HEK293 (cell line): ENCODE measurements at regions not wholly inside any gene's neighbourhood (a gene's known extent, or its start where the extent isn't known, plus 50 kb on each side); places are given as distances from the start of the nearest gene placed in this dataset.

ENCODE experiments used
- KLF10 ChIP-seq: fragments of 450-650 bp; IDR thresholded peaks from 2 replicates; pipeline ENCODE4 v1.5.1; 2018; ENCODE audit warnings: missing biosample characterization, mild to moderate bottlenecking, missing genetic modification characterization
- KLF9 ChIP-seq: fragments of 450-650 bp; formaldehyde crosslinking; IDR thresholded peaks from 2 replicates; pipeline ENCODE4 v1.5.1; 2016; ENCODE audit warnings: missing biosample characterization, missing genetic modification characterization, low read depth
- MEIS1 ChIP-seq: sonication (generic); formaldehyde crosslinking; IDR thresholded peaks from 2 replicates; pipeline ENCODE4 v1.8.1; 2022; ENCODE audit warnings: missing genetic modification reagents, mild to moderate bottlenecking, borderline replicate concordance
- SALL2 ChIP-seq: fragments of 450-650 bp; formaldehyde crosslinking; IDR thresholded peaks from 2 replicates; pipeline ENCODE4 v1.5.0; 2017; ENCODE audit warnings: missing biosample characterization, mild to moderate bottlenecking, missing genetic modification characterization, borderline replicate concordance
- ZBTB7A ChIP-seq: fragments of 450-650 bp; formaldehyde crosslinking; IDR thresholded peaks from 2 replicates; pipeline ENCODE4 v1.5.1; 2016; ENCODE audit warnings: low read depth, missing biosample characterization, missing genetic modification characterization
- ZNF121 ChIP-seq: fragments of 450-650 bp; formaldehyde crosslinking; IDR thresholded peaks from 2 replicates; pipeline ENCODE4 v1.5.1; 2016; ENCODE audit warnings: missing biosample characterization, missing genetic modification characterization
- TF ChIP-seq, protein P1 (sequence below): fragments of 450-650 bp; formaldehyde crosslinking; IDR thresholded peaks from 2 replicates; pipeline ENCODE4 v1.5.1; 2016; ENCODE audit warnings: missing biosample characterization, missing genetic modification characterization
- TF ChIP-seq, protein P2 (sequence below): fragments of 450-650 bp; formaldehyde crosslinking; IDR thresholded peaks from 2 replicates; pipeline ENCODE4 v1.5.1; 2016; ENCODE audit warnings: missing biosample characterization, missing genetic modification characterization, borderline replicate concordance
- TF ChIP-seq, protein P3 (sequence below): fragments of 450-650 bp; formaldehyde crosslinking; IDR thresholded peaks from 2 replicates; pipeline ENCODE4 v1.5.1; 2016; ENCODE audit warnings: missing biosample characterization, missing genetic modification characterization
- TF ChIP-seq, protein P4 (sequence below): fragments of 450-650 bp; formaldehyde crosslinking; IDR thresholded peaks from 2 replicates; pipeline ENCODE4 v1.5.1; 2016; ENCODE audit warnings: missing biosample characterization, missing genetic modification characterization
- TF ChIP-seq, protein P5 (sequence below): sonication (generic); formaldehyde crosslinking; IDR thresholded peaks from 2 replicates; pipeline ENCODE4 v1.8.1; 2022; ENCODE audit warnings: mild to moderate bottlenecking, moderate library complexity, missing genetic modification reagents

DNA sequence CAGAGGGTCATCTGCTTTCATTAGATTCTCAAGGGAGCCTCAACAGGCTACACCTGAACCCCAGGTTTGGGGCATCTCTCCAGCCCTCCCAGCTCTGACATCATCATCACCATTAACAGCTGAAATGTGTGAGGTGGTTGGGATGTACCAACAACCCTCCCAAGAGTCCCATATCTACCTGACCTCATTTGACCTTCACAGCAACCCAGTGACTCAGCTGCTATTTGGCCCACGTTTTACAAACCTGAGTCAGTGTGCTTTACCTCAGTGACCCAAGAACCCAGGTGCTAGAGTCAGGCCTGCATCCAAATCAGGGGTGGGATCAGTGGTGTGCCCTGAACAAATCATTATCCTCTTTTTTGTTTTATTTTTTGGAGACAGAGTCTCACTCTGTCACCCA lies 53.3 kb upstream of the TINAGL1 start:
- TF ChIP-seq, protein P1, sequence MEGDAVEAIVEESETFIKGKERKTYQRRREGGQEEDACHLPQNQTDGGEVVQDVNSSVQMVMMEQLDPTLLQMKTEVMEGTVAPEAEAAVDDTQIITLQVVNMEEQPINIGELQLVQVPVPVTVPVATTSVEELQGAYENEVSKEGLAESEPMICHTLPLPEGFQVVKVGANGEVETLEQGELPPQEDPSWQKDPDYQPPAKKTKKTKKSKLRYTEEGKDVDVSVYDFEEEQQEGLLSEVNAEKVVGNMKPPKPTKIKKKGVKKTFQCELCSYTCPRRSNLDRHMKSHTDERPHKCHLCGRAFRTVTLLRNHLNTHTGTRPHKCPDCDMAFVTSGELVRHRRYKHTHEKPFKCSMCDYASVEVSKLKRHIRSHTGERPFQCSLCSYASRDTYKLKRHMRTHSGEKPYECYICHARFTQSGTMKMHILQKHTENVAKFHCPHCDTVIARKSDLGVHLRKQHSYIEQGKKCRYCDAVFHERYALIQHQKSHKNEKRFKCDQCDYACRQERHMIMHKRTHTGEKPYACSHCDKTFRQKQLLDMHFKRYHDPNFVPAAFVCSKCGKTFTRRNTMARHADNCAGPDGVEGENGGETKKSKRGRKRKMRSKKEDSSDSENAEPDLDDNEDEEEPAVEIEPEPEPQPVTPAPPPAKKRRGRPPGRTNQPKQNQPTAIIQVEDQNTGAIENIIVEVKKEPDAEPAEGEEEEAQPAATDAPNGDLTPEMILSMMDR (tag by site-specific recombination) = no peak
- TF ChIP-seq, protein P2, sequence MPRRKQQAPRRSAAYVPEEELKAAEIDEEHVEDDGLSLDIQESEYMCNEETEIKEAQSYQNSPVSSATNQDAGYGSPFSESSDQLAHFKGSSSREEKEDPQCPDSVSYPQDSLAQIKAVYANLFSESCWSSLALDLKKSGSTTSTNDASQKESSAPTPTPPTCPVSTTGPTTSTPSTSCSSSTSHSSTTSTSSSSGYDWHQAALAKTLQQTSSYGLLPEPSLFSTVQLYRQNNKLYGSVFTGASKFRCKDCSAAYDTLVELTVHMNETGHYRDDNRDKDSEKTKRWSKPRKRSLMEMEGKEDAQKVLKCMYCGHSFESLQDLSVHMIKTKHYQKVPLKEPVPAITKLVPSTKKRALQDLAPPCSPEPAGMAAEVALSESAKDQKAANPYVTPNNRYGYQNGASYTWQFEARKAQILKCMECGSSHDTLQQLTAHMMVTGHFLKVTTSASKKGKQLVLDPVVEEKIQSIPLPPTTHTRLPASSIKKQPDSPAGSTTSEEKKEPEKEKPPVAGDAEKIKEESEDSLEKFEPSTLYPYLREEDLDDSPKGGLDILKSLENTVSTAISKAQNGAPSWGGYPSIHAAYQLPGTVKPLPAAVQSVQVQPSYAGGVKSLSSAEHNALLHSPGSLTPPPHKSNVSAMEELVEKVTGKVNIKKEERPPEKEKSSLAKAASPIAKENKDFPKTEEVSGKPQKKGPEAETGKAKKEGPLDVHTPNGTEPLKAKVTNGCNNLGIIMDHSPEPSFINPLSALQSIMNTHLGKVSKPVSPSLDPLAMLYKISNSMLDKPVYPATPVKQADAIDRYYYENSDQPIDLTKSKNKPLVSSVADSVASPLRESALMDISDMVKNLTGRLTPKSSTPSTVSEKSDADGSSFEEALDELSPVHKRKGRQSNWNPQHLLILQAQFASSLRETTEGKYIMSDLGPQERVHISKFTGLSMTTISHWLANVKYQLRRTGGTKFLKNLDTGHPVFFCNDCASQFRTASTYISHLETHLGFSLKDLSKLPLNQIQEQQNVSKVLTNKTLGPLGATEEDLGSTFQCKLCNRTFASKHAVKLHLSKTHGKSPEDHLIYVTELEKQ (tag by site-specific recombination) = no peak; the same call in 1 of the 2 replicates
- TF ChIP-seq, protein P3, sequence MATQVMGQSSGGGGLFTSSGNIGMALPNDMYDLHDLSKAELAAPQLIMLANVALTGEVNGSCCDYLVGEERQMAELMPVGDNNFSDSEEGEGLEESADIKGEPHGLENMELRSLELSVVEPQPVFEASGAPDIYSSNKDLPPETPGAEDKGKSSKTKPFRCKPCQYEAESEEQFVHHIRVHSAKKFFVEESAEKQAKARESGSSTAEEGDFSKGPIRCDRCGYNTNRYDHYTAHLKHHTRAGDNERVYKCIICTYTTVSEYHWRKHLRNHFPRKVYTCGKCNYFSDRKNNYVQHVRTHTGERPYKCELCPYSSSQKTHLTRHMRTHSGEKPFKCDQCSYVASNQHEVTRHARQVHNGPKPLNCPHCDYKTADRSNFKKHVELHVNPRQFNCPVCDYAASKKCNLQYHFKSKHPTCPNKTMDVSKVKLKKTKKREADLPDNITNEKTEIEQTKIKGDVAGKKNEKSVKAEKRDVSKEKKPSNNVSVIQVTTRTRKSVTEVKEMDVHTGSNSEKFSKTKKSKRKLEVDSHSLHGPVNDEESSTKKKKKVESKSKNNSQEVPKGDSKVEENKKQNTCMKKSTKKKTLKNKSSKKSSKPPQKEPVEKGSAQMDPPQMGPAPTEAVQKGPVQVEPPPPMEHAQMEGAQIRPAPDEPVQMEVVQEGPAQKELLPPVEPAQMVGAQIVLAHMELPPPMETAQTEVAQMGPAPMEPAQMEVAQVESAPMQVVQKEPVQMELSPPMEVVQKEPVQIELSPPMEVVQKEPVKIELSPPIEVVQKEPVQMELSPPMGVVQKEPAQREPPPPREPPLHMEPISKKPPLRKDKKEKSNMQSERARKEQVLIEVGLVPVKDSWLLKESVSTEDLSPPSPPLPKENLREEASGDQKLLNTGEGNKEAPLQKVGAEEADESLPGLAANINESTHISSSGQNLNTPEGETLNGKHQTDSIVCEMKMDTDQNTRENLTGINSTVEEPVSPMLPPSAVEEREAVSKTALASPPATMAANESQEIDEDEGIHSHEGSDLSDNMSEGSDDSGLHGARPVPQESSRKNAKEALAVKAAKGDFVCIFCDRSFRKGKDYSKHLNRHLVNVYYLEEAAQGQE (tag by site-specific recombination) = no peak
- TF ChIP-seq ZNF121 (tag by site-specific recombination) = no peak
- TF ChIP-seq, protein P4, sequence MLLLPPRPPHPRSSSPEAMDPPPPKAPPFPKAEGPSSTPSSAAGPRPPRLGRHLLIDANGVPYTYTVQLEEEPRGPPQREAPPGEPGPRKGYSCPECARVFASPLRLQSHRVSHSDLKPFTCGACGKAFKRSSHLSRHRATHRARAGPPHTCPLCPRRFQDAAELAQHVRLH (tag by site-specific recombination) = no peak
- no peak for TF ChIP-seq ZBTB7A (tag by site-specific recombination)
- no peak for TF ChIP-seq SALL2 (tag by site-specific recombination)
- no peak for TF ChIP-seq KLF10 (tag by site-specific recombination)
- no peak for TF ChIP-seq KLF9
- TF ChIP-seq, protein P5, sequence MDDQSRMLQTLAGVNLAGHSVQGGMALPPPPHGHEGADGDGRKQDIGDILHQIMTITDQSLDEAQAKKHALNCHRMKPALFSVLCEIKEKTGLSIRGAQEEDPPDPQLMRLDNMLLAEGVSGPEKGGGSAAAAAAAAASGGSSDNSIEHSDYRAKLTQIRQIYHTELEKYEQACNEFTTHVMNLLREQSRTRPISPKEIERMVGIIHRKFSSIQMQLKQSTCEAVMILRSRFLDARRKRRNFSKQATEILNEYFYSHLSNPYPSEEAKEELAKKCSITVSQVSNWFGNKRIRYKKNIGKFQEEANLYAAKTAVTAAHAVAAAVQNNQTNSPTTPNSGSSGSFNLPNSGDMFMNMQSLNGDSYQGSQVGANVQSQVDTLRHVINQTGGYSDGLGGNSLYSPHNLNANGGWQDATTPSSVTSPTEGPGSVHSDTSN = no peak
- TF ChIP-seq MEIS1 (CRISPR knock-in tag) = no peak
